ENCODE measurements at regions not wholly inside any gene's neighbourhood (a gene's known extent, or its start where the extent isn't known, plus 50 kb on each side); places are given as distances from the start of the nearest gene placed in this dataset.

DNA sequence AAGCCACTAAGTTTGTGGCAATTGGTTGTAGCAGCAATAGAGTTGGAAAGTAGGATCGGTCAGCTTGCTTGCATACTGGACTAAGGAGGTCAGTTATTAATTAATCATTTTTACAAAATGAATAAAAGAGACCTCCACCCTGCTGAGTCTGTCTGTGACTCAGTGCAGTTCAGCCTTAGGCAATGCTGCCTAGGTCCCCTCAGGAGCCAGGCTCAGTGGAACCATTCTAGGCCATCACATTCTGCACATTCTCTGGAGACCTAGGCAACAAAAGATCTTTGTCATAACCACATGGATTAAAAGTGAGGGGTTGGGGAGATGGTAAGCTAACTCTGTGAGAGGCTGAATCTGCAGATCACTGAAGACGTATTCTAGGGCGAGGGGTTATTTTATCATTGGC, 178.7 kb upstream of the CADM1 start:
- TF ChIP-seq, protein P1, sequence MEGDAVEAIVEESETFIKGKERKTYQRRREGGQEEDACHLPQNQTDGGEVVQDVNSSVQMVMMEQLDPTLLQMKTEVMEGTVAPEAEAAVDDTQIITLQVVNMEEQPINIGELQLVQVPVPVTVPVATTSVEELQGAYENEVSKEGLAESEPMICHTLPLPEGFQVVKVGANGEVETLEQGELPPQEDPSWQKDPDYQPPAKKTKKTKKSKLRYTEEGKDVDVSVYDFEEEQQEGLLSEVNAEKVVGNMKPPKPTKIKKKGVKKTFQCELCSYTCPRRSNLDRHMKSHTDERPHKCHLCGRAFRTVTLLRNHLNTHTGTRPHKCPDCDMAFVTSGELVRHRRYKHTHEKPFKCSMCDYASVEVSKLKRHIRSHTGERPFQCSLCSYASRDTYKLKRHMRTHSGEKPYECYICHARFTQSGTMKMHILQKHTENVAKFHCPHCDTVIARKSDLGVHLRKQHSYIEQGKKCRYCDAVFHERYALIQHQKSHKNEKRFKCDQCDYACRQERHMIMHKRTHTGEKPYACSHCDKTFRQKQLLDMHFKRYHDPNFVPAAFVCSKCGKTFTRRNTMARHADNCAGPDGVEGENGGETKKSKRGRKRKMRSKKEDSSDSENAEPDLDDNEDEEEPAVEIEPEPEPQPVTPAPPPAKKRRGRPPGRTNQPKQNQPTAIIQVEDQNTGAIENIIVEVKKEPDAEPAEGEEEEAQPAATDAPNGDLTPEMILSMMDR (IDR thresholded peaks at IDR 0.05), result no peak
- no peak for TF ChIP-seq POLR2A (IDR thresholded peaks at IDR 0.05)

Data from esophagus squamous epithelium (tissue), 4 donors.